ENCODE measurements at regions not wholly inside any gene's neighbourhood (a gene's known extent, or its start where the extent isn't known, plus 50 kb on each side); places are given as distances from the start of the nearest gene placed in this dataset.

DNA sequence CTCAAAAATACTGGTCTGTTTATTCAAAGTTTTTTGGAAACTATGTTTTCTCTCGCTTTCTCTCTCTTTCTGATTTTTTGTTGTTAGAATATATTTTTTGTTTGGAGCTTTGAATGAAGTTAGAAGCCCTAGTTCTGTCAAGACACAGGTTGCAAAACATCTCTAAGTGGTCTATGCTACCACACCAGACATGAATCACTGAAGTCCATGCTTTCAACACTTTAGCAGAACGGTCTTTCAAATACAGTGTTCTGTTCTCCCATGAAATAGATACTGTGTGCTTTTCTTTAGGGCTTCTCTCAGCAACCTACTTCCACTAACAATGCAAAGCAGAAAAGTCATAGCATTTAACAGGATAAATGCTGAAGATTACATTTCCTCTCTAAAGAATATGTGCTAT, 392.5 kb downstream of the TMEM167A start:
- DNase-seq: no peak

- no peak for DNase-seq
Measured at GRCh38 chr5:82684165-82684564, 393.0 kb downstream of the TMEM167A start.

DNA sequence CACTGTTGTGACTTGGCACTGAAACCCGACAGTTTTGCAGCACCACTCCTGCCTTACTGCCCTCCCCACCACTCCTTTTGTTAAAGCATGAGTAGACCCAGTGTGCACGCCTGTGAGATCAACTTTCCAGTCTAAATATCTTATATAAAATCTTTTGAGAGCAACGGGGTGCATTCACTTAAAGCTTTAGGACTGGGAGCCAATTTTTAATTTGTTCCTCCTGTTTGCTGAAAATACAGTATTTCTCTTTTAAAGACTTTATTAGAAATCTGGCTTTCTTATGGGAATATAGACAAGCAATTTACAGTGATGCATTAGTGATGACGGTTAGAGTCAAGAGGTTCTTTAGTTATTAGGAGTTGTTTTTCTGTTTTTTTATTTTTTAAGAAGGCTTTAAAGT, 397.5 kb downstream of the TMEM167A start:
- no peak for DNase-seq

DNA sequence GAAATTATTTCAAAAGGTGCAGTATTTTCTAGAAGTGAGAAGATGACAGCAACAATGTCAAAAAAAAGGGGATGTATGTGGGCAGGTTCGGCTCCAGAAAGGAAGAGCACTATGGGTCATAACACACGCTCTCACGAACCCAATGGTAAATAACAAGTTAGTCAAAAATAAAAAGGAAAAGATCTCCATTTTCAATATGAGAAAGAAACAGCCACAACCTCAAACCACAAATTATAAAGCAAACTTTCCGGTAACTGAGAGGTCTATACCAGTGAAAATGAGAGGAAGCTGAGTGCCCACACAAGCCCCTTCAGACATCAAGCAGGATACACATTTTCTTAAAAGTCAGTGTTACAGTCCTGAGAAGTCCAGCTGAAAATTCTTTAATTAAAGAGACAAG, 398.5 kb upstream of the RPS23 start:
- no peak for DNase-seq

DNA sequence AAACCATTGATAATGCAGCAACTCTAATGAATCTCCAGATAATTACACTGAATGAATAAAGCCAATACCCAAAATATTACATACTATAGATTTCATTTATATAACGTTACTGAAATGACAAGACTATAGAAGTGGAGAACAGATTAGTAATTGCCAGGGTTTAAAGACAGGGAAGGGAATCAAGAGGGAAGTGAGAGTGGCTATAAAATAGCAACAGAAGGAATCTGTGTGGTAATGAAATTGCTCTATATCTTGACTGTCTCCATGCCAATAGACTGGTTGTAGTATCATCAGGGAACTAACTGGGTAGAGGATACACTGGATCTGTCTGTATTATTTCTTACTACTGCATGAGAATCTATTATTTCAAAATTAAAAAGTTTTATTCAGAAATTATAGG, 396.5 kb upstream of the RPS23 start:
- DNase-seq: no peak

- no peak for DNase-seq
Measured at GRCh38 chr5:82673057-82673809, 395.1 kb upstream of the RPS23 start.

DNA sequence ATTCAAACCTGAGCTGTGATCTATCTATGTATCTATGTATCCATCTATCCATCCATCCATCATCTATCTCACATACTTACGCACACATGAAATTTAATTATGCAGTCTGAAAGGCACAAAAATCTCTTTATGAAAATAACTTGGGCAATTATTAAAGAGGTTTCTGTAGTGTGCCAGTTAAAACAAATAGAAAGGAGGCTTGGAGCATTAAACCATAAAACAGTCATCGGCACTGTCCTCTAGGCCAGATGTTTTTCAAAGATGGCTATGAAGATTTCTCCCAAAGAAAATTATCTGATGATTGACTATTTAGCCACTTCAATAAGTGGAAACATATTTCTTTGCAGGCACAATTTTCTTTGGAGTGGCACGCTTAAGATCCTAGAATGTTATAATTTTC, 392.5 kb upstream of the RPS23 start:
- no peak for DNase-seq

- DNase-seq: no peak
Measured at GRCh38 chr5:82669720-82670119, 391.6 kb upstream of the RPS23 start.

- no peak for DNase-seq
Measured at GRCh38 chr5:82666312-82666711, 388.2 kb upstream of the RPS23 start.

- no peak for DNase-seq
Measured at GRCh38 chr5:82664732-82665131, 386.6 kb upstream of the RPS23 start.

DNA sequence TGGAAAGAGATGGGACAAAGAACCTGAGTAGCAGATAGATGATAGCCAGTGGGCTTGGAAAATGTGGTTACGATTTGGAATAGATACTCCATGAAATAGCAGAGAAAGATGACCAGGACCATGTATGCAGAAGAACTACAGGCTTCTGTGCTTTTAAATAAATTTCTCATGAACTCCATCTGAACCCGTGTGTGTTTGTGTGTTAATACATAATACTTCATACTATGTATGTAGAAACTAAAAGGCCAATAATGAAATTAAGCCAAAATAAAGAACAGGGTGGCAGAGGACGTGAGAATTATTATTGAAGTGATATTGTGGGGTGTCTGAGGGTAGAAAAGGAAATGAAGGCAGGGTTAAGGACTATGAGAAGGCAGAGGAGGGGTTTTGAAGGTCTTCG, 385.1 kb upstream of the RPS23 start:
- DNase-seq: no peak

GRCh38 chr5:82662340-82662739, 384.2 kb upstream of the RPS23 start:
- no peak for DNase-seq

DNA sequence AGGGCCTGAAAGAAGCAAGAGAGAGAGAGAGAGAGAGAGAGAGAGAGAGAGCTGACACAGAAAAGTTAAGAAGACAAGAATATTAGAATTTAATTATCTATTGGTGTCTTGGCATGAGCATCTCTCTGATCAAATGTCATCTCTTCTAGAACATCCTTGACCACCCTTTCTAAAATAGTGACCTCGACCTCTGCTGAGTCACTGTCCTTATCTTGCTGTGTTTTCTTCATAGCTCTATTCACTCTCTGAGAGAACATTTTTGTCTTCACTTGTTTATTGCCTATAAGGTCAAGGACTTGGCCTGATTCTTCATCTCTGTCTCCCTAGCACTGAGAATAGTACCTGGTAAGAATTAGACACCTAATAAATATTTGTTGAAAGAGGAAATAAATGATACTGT, 383.8 kb upstream of the RPS23 start:
- no peak for DNase-seq

DNA sequence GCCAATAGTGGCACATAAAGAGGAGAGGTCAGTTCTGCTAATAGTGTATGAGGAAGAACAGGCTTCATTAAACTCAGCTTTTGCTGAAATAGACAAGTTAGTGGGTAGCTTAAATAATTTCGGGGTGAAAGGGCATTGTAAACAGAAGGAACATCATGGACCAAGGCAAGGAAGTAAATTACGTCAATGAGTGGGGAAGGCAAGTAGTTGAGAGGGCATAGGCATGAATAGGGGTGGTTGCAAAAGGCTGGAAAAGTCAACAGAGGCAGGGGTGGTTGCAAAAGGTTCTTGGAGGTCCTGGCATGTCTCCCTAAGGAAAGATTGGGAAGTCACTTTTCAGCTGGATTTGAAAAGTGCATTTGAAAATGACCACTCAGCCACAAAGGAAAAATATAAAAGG, 383.3 kb upstream of the RPS23 start:
- no peak for DNase-seq

GRCh38 chr5:82659115-82659514, 381.0 kb upstream of the RPS23 start:
- DNase-seq: no peak

- DNase-seq: no peak
Measured at GRCh38 chr5:82657033-82657699, 379.0 kb upstream of the RPS23 start.

GRCh38 chr5:82656341-82656761, 378.2 kb upstream of the RPS23 start:
- no peak for DNase-seq

DNA sequence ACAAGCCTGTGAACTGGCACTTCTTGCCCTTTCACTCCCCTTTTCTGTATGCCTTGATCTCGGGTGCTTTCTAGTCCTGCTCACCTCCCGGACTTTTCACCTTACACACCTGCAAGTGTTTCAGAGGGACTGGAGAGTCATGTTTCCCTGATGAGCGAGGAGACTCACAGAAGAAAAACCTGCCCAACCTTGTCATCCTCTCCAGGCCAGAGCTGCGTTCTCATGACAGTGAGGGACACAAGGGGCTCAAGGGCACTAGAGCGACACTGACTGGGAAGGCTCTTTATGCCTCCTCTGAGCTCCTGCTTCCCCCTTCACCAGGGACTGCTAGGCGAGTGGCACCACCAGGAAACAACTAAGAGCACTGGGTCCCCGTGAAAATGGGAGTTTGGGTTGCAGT, 376.9 kb upstream of the RPS23 start:
- DNase-seq: no peak

GRCh38 chr5:82649943-82650342, 371.8 kb upstream of the RPS23 start:
- DNase-seq: no peak

DNA sequence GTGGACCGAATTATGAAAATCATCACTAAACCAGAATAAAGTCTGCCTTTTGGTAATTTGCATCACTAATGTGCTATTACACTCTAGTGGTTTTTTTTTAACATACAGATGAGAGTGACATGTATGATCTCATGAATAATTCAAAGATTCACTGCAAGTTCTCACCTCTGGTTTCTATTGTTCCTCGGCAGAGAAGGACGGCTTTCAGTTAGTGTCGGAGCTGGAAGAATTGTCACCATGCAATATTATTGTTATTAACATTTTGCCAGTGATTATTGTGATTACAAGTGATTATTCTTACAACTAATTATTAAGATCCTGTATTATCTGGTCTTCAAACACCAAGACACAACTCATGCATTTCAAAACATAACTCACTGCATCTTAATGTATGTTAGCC, 366.6 kb upstream of the RPS23 start:
- DNase-seq: no peak

DNA sequence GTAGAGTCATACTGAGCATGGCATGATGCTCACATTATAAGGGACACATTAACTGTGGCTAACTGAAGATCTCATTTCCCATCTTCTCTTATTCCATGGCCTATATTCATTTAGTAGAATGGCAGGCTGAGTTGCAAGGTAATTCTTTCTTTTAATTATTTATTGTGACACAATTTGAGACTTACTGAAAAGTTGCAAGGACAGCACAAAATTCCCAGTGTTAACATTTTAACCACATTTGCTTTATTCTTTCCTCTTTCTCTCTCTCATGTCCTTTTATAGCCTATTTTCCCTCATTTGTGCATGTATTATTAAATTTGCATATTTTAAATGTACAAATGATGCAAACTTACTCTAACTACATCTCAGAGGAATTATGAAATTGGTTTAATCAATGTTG, 366.1 kb upstream of the RPS23 start:
- DNase-seq: no peak

GRCh38 chr5:82642313-82642712, 364.2 kb upstream of the RPS23 start:
- no peak for DNase-seq

DNA sequence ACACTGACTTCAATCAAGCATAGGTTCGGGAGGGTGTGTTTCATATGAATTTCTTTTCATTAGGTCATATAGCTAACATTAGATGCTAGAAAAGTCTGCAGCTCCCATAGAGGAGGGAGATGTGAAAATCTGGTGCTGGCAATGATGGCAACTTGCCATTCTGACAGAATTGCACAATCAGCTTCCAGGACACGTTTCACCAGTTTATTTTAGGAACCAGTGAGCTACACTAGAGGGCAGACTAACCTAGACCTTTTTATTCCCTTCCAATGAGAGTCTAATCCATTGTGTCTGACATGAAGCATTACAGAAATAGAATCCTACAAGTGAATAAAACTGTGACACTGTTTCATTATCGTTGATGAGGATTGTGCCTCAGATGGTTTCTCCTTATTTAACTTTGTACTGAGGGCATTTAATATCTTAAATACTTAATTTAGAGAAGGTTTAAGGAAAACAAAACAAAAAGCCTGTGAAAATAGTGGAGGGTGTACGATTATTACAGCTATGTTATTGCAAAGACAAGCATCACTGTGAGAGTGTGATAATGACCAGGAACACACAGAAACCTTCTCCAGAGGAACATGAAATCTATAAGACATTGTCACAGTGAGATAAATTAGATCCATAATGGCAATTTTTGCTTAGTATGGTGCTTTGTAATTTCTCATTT, 363.3 kb upstream of the RPS23 start:
- DNase-seq: peak; percentile 22

GRCh38 chr5:82640916-82641315, 362.8 kb upstream of the RPS23 start:
- DNase-seq: no peak

Measured in central memory CD4-positive, alpha-beta T cell (primary cell).